ENCODE measurements at regions not wholly inside any gene's neighbourhood (a gene's known extent, or its start where the extent isn't known, plus 50 kb on each side); places are given as distances from the start of the nearest gene placed in this dataset.

- DNase-seq = no peak
These were observed 1160.9 kb upstream of the PCDH9 start for GRCh38 chr13:68390987-68391386.

DNA sequence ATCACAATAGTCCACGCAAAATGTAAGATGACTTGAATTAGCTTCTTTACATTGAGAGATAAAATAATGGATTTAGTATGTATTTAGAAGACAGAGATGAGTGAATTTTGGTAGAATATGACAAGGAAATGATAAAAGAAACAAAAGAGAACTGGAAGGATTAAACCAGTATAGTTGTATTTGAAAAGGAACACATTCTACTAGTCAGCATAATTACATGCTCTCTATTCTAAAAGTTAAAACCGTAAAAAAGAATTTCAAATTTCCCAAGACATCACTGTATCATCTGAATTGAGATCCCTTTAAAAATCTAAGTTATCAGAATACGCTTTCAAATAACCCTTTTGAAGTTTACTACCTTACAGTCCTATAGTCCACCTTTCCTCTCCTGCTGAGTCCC lies 1156.7 kb upstream of the PCDH9 start:
- no peak for DNase-seq

- DNase-seq = peak; percentile 64
These were observed 1150.2 kb upstream of the PCDH9 start for GRCh38 chr13:68380041-68380973.

DNA sequence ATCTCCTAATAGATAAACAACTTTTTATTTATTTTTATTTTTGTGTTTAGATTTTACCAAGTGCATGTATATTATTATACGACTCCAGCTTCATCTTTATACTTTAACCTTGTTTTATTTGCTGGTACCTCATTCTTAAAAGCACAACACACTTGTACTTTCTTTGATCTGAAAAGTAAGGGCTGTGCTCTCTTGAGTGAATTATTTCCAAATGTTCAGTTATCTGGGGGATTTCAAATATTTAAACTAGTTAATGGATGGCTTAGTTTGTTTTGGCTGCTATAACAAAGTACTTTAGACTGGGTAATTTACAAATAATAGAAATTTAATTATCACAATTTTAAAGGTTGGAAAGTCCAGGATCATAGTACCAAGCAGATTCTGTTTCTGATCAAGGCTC lies 1148.2 kb upstream of the PCDH9 start:
- no peak for DNase-seq

- no peak for DNase-seq
These were observed 1144.9 kb upstream of the PCDH9 start for GRCh38 chr13:68375004-68375403.

DNA sequence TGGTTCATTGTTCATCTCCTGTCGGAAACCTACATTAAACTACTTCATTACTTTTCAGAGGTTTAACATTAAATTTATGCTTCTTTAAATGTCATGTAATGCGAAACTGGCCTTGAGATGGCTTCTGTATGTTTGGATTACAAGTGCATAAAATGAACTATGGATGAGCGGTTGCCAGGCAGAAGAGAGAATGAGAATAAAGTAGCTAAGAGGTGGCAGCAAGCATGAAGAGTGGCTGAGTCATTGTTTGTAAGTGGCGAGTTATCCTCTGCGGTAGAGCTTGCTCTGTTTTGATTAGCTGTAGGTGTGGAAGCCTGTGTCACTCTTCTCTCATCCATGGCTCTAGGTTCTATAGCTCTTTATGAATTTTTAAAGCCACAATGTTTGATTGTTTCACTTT lies 1139.6 kb upstream of the PCDH9 start:
- peak; percentile 3 for DNase-seq

DNA sequence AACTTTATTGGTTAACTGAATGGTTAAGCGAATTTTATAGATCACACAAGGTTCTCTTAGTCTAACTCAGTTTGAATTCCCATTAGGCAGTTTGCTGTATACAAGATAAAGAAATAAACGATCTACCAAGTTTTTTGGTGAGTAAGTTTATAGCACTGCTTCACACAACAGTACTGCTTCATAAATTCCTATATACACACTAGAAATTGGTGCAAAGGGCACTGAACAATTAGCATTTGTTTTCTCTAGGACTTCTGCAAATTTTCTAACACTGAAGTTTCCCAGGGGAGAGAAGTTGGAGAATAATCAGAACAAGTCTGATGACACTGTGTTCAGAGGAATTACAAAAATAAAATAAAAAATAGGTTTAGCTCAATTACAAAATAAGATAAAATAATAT lies 1138.8 kb upstream of the PCDH9 start:
- DNase-seq = no peak

GRCh38 chr13:68359105-68359504 lies 1129.0 kb upstream of the PCDH9 start:
- no peak for DNase-seq

GRCh38 chr13:68358294-68358705 lies 1128.2 kb upstream of the PCDH9 start:
- no peak for DNase-seq

GRCh38 chr13:68350554-68350953 lies 1120.4 kb upstream of the PCDH9 start:
- no peak for DNase-seq

DNA sequence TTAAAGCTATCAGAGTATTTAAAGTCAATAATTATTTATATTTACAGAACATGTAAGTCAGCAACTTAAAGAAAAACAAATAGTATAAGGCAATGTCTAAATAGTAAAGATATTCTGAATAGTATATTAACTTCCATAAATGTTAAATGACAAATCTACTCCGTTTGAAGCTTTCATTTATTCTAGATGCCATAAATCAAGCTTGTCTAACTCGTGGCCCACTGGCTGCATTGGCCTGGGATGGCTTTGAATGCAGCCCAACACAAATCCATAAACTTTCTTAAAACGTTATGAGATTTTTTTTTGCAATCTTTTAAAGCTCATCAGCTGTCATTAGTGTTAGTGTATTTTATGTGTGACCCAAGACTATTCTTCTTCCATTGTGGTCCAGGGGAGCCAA lies 1117.1 kb upstream of the PCDH9 start:
- DNase-seq = no peak

- DNase-seq = peak; percentile 35
These were observed 1115.9 kb upstream of the PCDH9 start for GRCh38 chr13:68345963-68346531.

- DNase-seq = no peak
These were observed 1093.0 kb upstream of the PCDH9 start for GRCh38 chr13:68323124-68323523.

DNA sequence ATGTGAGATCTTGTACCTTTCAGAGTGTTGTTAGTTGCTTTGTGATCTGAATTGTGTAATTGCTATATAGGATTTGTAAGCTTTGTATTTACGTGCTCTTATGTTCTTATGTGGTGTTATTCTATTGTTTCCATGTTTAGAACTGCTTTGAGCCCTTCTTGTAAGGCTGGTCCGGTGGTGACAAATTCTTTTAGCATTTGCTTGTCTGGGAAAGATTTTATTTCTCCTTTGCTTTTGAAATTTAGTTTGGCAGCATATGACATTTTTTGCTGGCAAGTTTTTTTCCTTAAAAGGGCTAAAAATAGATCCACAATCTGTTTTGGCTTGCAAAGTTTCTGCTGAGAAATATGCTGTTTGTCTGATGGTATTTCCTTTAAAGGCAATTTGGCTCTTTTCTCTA lies 1089.2 kb upstream of the PCDH9 start:
- DNase-seq = no peak

DNA sequence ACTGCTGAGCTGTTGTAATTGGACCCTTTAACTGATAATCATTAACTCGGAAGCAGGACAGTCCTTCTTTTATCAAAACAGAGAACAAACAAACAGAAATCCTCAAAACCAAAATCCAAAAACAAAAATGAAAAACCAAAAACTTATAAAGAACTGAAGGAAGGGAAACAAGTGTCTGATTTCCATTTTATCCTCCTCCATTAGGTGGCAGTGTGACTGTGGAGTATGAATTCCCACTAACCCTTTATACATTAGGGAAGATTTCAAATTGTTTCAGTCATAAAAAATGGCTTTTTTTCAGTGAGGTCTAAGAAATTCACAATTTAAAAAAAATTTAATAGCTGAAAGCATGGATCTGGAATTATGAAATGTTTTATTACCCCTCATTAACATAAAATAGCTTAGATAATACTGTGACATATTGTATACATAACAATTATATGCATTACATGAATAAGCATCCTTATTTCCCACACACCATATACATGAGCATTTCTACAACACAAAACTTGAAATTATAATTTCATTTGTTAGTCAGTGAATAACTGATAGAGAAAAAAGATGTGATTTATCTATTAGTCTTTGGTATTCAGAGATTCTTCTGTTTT lies 1074.3 kb upstream of the PCDH9 start:
- peak; percentile 47 for DNase-seq

- DNase-seq = no peak
These were observed 1063.5 kb upstream of the PCDH9 start for GRCh38 chr13:68293631-68294030.

DNA sequence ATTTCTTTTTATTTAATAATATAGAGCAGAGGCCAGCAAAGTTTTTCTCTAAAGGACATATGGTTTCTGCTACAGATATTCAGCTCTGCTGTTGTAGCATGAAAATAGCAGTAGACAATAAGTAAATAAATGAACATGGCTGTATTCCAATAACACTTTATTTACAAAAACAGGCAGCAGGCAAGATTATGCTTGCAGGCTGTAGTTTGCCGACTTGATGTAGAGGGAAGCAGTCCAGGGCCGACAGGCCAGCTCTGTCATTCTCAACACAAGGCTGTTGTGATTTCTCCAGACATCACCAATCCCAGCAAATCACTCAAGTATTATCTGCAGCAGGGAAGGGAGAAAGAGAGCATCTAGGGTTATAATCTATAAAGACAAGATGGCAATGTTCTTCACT lies 1062.5 kb upstream of the PCDH9 start:
- DNase-seq = no peak

DNA sequence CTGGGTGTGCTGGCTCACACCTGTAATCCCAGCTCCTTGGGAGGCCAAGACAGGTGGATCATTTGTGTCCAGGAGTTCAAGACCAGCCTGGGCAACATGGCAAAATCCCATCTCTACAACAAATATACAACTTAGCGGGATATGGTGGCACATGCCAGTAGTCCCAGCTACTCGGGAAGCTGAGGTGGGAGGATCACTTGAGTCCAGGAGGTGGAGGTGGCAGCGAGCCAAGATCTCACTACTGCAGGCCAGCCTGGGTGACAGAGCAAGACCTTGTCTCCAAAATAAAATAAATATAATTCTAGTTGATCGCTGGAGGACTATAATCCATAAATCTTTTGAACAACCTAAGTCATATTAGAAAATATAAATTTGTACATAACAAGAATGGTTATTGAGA lies 1061.5 kb upstream of the PCDH9 start:
- no peak for DNase-seq

GRCh38 chr13:68275758-68276157 lies 1045.6 kb upstream of the PCDH9 start:
- DNase-seq = no peak

- no peak for DNase-seq
These were observed 1042.5 kb upstream of the PCDH9 start for GRCh38 chr13:68272652-68273051.

- DNase-seq = no peak
These were observed 1034.6 kb upstream of the PCDH9 start for GRCh38 chr13:68264692-68265091.

DNA sequence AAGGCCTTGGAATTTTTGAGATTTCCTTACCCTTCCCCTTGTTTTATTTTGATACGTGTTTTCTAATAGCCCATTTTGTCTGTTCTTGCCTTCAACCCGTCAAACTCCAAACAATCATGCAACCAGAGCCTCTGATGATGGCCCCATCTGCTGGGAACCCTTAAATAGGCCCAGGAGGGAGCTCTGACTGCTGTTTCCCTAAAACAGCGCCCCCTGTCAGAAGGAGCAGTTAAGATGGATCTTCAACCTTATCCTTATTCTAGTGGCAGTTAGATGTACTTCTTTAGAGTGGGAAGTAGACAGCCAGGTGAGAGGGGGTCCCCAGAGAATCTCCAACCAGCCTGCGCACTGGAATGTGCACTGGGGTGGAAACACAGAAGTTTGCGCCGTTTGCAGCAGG lies 1031.0 kb upstream of the PCDH9 start:
- no peak for DNase-seq

GRCh38 chr13:68257111-68257842 lies 1027.1 kb upstream of the PCDH9 start:
- peak; percentile 44 for DNase-seq
